ENCODE measurements at regions not wholly inside any gene's neighbourhood (a gene's known extent, or its start where the extent isn't known, plus 50 kb on each side); places are given as distances from the start of the nearest gene placed in this dataset.

DNA sequence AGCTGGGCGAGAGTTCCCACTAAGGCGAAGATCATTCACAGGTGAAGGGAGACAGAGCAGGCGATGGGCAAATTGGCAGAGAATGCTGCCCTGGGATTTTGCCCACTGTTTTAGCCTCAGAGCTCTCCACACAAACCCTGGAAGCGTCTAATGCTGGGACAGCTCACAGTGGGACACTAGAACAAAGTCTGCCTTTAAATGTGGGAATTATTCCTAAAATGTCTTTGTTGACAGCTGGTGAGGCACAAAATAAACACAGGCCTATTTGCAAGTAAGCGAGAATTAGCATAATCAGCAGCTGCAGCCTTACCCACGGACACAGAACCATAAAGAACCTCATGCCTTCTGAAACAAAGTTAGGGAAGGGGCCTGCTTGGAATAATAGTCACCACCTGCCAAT is 824.5 kb downstream of the AACS start:
- DNase-seq (no peak), ATAC-seq (ENCODE audit: low read depth) (no peak)
- Mint-ChIP-seq H3K36me3 (ENCODE audit: low read depth) (no peaks in the 10 kb centered on the region), H3K4me3 (no peak overlapping the region), H3K4me1 (no peaks in the 10 kb centered on the region), H3K27me3 (no peaks in the 10 kb centered on the region), H3K27ac (no peak overlapping the region), H3K9me3 (no peaks in the 10 kb centered on the region)
- TF ChIP-seq, protein P1, sequence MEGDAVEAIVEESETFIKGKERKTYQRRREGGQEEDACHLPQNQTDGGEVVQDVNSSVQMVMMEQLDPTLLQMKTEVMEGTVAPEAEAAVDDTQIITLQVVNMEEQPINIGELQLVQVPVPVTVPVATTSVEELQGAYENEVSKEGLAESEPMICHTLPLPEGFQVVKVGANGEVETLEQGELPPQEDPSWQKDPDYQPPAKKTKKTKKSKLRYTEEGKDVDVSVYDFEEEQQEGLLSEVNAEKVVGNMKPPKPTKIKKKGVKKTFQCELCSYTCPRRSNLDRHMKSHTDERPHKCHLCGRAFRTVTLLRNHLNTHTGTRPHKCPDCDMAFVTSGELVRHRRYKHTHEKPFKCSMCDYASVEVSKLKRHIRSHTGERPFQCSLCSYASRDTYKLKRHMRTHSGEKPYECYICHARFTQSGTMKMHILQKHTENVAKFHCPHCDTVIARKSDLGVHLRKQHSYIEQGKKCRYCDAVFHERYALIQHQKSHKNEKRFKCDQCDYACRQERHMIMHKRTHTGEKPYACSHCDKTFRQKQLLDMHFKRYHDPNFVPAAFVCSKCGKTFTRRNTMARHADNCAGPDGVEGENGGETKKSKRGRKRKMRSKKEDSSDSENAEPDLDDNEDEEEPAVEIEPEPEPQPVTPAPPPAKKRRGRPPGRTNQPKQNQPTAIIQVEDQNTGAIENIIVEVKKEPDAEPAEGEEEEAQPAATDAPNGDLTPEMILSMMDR (IDR thresholded peaks at IDR 0.05), result no peak
- intact Hi-C loops (cut with micrococcal nuclease), result no loop called here
- ChIA-PET CTCF (no interaction called here), POLR2A (no interaction called here)

DNA sequence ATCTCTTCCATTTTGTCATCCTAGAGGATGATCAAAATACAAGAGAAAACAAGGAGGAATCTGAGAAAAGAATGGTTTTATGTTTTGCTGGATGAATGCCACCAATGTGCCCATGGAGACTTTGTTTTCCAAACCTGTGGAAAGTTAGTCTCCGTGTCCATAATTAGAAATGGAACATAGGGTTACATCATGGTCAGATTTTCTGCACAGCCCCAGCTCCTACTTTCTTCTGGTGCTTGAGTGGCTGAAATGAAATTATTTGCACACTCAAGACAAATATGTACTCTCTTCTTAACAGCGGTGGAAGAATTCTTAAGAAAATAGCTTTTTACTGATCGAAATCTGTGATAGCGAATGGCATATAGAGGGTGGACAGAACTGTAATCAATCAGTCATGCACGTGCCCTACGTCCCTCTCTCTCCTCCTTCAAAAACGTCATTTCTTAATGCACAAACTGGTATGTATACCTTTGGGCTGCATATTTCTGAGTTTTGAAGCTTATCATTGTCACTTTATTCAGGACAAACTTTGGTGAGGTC is 825.2 kb downstream of the AACS start:
- H3K36me3 Mint-ChIP-seq (ENCODE audit: low read depth), result no peaks in the 10 kb centered on the region
- H3K4me3 Mint-ChIP-seq, result no peak overlapping the region
- ChIA-PET POLR2A (no interaction called here), CTCF (no interaction called here)
- no peak for ATAC-seq (ENCODE audit: low read depth)
- H3K4me1 Mint-ChIP-seq, result no peaks in the 10 kb centered on the region
- TF ChIP-seq, protein P1 (IDR thresholded peaks at IDR 0.05), result no peak
- no peak overlapping the region for H3K27ac Mint-ChIP-seq
- H3K9me3 Mint-ChIP-seq, result no peaks in the 10 kb centered on the region
- intact Hi-C loops (cut with micrococcal nuclease), result no loop called here
- no peaks in the 10 kb centered on the region for H3K27me3 Mint-ChIP-seq
- no peak for DNase-seq

DNA sequence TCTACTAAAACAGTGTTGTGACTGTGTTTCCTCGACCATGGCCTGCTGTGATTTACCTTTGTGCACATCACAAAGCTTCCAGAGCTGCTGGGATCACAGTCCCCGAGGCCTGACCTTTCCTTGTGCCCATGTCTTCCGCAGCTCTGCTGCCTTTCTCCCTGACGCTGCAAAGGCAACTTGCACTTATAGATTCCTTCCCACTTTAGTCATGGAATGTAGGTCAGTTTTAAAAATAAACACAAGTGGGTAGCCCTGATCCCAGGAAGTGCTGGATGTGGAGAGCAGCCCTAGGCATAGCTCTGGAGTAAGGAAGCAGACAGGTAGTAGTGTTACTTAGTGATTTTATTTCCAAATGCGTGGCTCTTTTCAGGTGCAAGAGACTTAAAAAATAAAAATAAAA is 825.7 kb downstream of the AACS start:
- H3K9me3 Mint-ChIP-seq, result no peaks in the 10 kb centered on the region
- H3K36me3 Mint-ChIP-seq (ENCODE audit: low read depth), result no peaks in the 10 kb centered on the region
- TF ChIP-seq, protein P1 (IDR thresholded peaks at IDR 0.05), result no peak
- CTCF ChIA-PET, result no interaction called here
- intact Hi-C loops (cut with micrococcal nuclease), result no loop called here
- POLR2A ChIA-PET, result no interaction called here
- no peak overlapping the region for H3K27ac Mint-ChIP-seq
- no peak for DNase-seq
- ATAC-seq (ENCODE audit: low read depth), result no peak
- no peak overlapping the region for H3K4me3 Mint-ChIP-seq
- H3K27me3 Mint-ChIP-seq, result no peaks in the 10 kb centered on the region
- H3K4me1 Mint-ChIP-seq, result no peaks in the 10 kb centered on the region

DNA sequence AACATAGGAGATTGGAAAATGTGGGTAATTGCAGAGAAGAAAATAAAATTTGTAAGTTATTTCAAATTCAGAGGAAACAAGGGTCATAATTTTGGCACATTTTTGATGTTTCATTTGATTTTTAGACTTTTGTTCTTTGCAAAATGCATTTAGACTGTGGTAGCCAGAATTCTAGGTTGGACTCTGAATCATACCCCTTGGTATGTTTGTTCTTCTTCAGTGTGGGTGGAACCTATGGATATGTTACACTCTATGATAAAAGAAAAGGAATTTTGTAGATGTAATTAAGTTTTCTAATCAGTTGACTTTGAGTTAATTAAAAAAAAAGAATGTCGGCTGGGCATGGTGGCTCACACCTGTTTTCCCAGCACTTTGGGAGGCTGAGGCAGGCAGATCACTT is 827.0 kb downstream of the AACS start:
- Mint-ChIP-seq H3K9me3 (no peaks in the 10 kb centered on the region), H3K36me3 (ENCODE audit: low read depth) (no peaks in the 10 kb centered on the region), H3K27me3 (no peaks in the 10 kb centered on the region), H3K4me1 (no peaks in the 10 kb centered on the region), H3K27ac (no peak overlapping the region), H3K4me3 (no peak overlapping the region)
- DNase-seq (no peak), ATAC-seq (ENCODE audit: low read depth) (no peak)
- TF ChIP-seq, protein P1 (IDR thresholded peaks at IDR 0.05), result no peak
- ChIA-PET POLR2A (no interaction called here), CTCF (no interaction called here)
- intact Hi-C loops (cut with micrococcal nuclease), result no loop called here

DNA sequence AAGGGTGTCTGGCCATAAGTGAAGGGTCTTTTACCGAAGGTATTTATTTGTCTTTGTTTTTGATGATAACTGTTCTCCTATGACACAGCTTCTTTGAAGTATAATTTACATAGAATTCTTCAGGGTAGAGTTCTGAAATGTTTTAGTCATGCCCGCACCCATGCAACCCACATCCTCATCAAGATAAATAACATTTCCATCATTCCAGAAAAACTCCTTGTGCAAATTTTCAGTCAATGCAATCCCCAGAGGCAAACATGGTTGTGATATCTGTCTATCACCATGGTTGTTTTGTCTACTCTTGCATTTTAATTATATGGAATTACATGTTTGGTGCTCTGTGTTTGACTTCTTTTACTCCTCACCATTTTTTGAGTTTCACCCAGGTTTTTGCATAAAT is 837.8 kb downstream of the AACS start:
- no peaks in the 10 kb centered on the region for H3K9me3 Mint-ChIP-seq
- no peak overlapping the region for H3K4me3 Mint-ChIP-seq
- DNase-seq (no peak), ATAC-seq (ENCODE audit: low read depth) (no peak)
- intact Hi-C loops (cut with micrococcal nuclease), result no loop called here
- H3K27me3 Mint-ChIP-seq, result no peaks in the 10 kb centered on the region
- no peaks in the 10 kb centered on the region for H3K4me1 Mint-ChIP-seq
- ChIA-PET POLR2A (no interaction called here), CTCF (no interaction called here)
- no peaks in the 10 kb centered on the region for H3K36me3 Mint-ChIP-seq (ENCODE audit: low read depth)
- H3K27ac Mint-ChIP-seq, result no peak overlapping the region
- TF ChIP-seq, protein P1 (IDR thresholded peaks at IDR 0.05), result no peak

All from activated B cell treated with CpG ODN at 0.5 μM for 24 hours (primary cell).